ENCODE measurements at regions not wholly inside any gene's neighbourhood (a gene's known extent, or its start where the extent isn't known, plus 50 kb on each side); places are given as distances from the start of the nearest gene placed in this dataset.
A peak's percentile ranks its signal among the peaks of the same experiment; 100 is the strongest.

GRCh38 chr5:122565331-122565730 lies 209.5 kb upstream of the SNX2 start:
- TF ChIP-seq EZH2 (IDR thresholded peaks at IDR 0.05; ENCODE audit: low read length, missing control alignments) (no peak), CTCF (conservative IDR thresholded peaks at IDR 0.05 in 1 of 2, IDR thresholded peaks at IDR 0.05 in 1 of 2; ENCODE audit: low read depth in 1 of 2, low read length in 2 of 2) (no peak)

GRCh38 chr5:122576256-122577016 lies 198.4 kb upstream of the SNX2 start:
- Histone ChIP-seq H3K4me2 (ENCODE audit: extremely low read depth, insufficient read depth, low read length) (no peak overlapping the region), H3K9ac (ENCODE audit: insufficient read depth, low read length) (no peak overlapping the region), H3K4me3 (replicated peaks in 1 of 4; ENCODE audit: control extremely low read depth in 1 of 4, insufficient read depth in 1 of 4, low read depth in 3 of 4, low read length in 4 of 4) (no peak overlapping the region), H3K27ac (ENCODE audit: insufficient read depth, low read length) (no peak overlapping the region), H3K27me3 (ENCODE audit: control insufficient read depth, insufficient read depth, low read length) (no peaks in the 10 kb centered on the region), H4K20me1 (ENCODE audit: control insufficient read depth, extremely low read depth, insufficient read depth, low read length) (no peaks in the 10 kb centered on the region), H3K4me1 (ENCODE audit: control insufficient read depth, extremely low read depth, insufficient read depth, low read length) (no peaks in the 10 kb centered on the region), H3K36me3 (ENCODE audit: control insufficient read depth, insufficient read depth, low read length) (no peaks in the 10 kb centered on the region), H3K9me3 (ENCODE audit: control insufficient read depth, insufficient read depth, low read depth, low read length) (no peaks in the 10 kb centered on the region), H2AFZ (ENCODE audit: low read length) (no peak overlapping the region), H3K79me2 (ENCODE audit: control insufficient read depth, insufficient read depth, low read length) (no peaks in the 10 kb centered on the region)
- TF ChIP-seq EZH2 (IDR thresholded peaks at IDR 0.05; ENCODE audit: low read length, missing control alignments) (no peak), CTCF (conservative IDR thresholded peaks at IDR 0.05 in 1 of 2, IDR thresholded peaks at IDR 0.05 in 1 of 2; ENCODE audit: low read depth in 1 of 2, low read length in 2 of 2) (no peak)
- peak in 1 of 2 donors; percentile 53 for DNase-seq (ENCODE audit: low read depth in 2 of 2)

More at GRCh38 chr5:122565331-122565730, 209.5 kb upstream of the SNX2 start:
- Histone ChIP-seq H3K27ac (ENCODE audit: insufficient read depth, low read length) (no peak overlapping the region), H3K36me3 (ENCODE audit: control insufficient read depth, insufficient read depth, low read length) (no peaks in the 10 kb centered on the region), H3K9me3 (ENCODE audit: control insufficient read depth, insufficient read depth, low read depth, low read length) (no peaks in the 10 kb centered on the region), H3K27me3 (ENCODE audit: control insufficient read depth, insufficient read depth, low read length) (no peaks in the 10 kb centered on the region), H3K4me3 (replicated peaks in 1 of 4; ENCODE audit: control extremely low read depth in 1 of 4, insufficient read depth in 1 of 4, low read depth in 3 of 4, low read length in 4 of 4) (no peak overlapping the region), H3K4me1 (ENCODE audit: control insufficient read depth, extremely low read depth, insufficient read depth, low read length) (no peaks in the 10 kb centered on the region), H3K4me2 (ENCODE audit: extremely low read depth, insufficient read depth, low read length) (no peak overlapping the region), H2AFZ (ENCODE audit: low read length) (no peak overlapping the region), H3K9ac (ENCODE audit: insufficient read depth, low read length) (no peak overlapping the region), H3K79me2 (ENCODE audit: control insufficient read depth, insufficient read depth, low read length) (no peaks in the 10 kb centered on the region), H4K20me1 (ENCODE audit: control insufficient read depth, extremely low read depth, insufficient read depth, low read length) (no peaks in the 10 kb centered on the region)
- DNase-seq (ENCODE audit: low read depth in 2 of 2), result peak in 1 of 2 donors; percentile 6

DNA sequence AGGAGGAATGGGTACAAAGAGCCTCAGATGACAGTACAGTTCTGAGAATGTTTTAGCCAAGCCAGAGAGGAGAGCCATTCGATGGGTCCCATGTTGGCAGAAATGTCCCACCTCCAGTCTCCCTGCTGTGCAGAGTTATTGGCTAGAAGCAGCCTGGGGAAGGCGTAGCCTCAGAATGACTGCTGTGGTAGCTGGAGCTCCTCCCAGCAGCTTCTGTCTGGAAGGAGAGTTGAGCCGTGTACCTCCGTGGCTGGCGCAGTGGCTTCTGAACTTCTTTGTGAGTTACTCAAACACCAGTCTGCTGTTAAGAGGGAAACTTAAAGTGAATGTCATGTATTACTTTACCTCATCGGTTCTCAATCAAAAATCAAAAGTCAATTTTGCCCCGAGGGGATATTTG lies 193.3 kb upstream of the SNX2 start:
- no peaks in the 10 kb centered on the region for H3K27me3 ChIP-seq (ENCODE audit: control insufficient read depth, insufficient read depth, low read length)
- H3K9ac ChIP-seq (ENCODE audit: insufficient read depth, low read length), result no peak overlapping the region
- no peak for DNase-seq (ENCODE audit: low read depth in 2 of 2)
- peaks cover 15% of the 10 kb centered on the region for H3K4me1 ChIP-seq (ENCODE audit: control insufficient read depth, extremely low read depth, insufficient read depth, low read length)
- H3K79me2 ChIP-seq (ENCODE audit: control insufficient read depth, insufficient read depth, low read length), result no peaks in the 10 kb centered on the region
- no peak overlapping the region for H3K4me2 ChIP-seq (ENCODE audit: extremely low read depth, insufficient read depth, low read length)
- H3K4me3 ChIP-seq (replicated peaks in 1 of 4; ENCODE audit: control extremely low read depth in 1 of 4, insufficient read depth in 1 of 4, low read depth in 3 of 4, low read length in 4 of 4), result no peak overlapping the region
- H3K36me3 ChIP-seq (ENCODE audit: control insufficient read depth, insufficient read depth, low read length), result no peaks in the 10 kb centered on the region
- H4K20me1 ChIP-seq (ENCODE audit: control insufficient read depth, extremely low read depth, insufficient read depth, low read length), result no peaks in the 10 kb centered on the region
- H3K9me3 ChIP-seq (ENCODE audit: control insufficient read depth, insufficient read depth, low read depth, low read length), result no peaks in the 10 kb centered on the region
- TF ChIP-seq CTCF (conservative IDR thresholded peaks at IDR 0.05 in 1 of 2, IDR thresholded peaks at IDR 0.05 in 1 of 2; ENCODE audit: low read depth in 1 of 2, low read length in 2 of 2) (no peak), EZH2 (IDR thresholded peaks at IDR 0.05; ENCODE audit: low read length, missing control alignments) (no peak)
- no peak overlapping the region for H3K27ac ChIP-seq (ENCODE audit: insufficient read depth, low read length)
- no peak overlapping the region for H2AFZ ChIP-seq (ENCODE audit: low read length)
